GM12873 (cell line): ENCODE measurements at regions not wholly inside any gene's neighbourhood (a gene's known extent, or its start where the extent isn't known, plus 50 kb on each side); places are given as distances from the start of the nearest gene placed in this dataset.

Experiments used
- CTCF ChIP-seq: IDR thresholded peaks from 2 replicates; pipeline ENCODE4 v1.5.1; 2012; ENCODE audit warnings: low read depth, mild to moderate bottlenecking, moderate library complexity, low read length, control low read depth; ENCODE audit not compliant: insufficient read depth; ENCODE audit errors: missing control alignments

GRCh38 chr11:107249054-107249453, 208.6 kb downstream of the CWF19L2 start:
- no peak for TF ChIP-seq CTCF

DNA sequence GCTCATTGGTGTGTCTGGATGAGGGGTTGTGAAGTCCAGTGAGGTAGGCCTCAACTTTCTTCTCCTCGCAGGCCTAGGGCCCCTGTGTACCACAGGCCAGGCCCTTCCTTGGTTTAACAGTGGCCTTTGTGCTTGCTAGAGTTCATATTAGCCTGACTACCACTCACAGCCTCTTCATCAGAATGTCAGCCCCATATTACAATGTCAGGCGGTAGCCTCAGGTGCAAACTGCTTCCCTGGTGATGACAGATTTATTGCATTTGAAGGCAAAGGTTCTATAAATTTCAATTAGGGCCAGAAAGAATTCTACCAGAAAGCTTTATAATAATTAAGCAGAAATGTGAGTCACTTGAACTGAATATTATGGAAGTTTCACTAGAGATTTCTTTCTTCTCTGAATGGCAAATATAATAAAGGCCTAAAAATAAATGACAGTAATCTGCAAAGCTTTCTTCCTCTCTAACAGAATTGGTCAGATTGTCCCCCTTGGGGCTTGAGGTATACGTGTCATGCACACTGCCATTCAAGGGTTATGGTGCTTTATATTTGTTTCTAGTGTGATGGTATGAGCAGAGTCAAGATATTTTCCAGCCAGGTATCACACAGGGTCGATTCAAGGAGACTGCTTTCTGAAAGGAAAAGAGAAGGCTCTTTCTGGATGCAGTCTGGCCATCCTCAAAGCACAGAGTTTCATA, 210.3 kb downstream of the CWF19L2 start:
- no peak for TF ChIP-seq CTCF

DNA sequence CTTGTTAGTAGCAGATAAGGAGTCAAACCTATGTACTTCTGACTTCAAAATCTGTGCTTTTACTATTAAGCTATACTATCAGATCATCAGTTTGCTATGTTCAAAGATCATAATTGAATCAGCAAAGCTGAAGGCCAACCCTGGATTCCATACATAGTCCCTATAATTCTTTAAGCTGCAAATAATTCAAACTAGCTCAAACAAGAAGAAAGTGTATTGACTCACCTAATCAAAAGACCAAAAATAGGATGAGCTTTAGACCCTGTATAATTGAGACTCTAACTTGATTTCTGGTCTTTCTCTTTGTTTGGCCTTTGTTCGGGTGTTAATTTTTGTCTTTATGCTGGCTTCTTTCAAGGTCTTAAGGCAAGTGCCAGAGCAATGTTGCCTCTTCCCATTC, 213.7 kb downstream of the CWF19L2 start:
- TF ChIP-seq CTCF, result no peak

- no peak for TF ChIP-seq CTCF
Observed at GRCh38 chr11:107232451-107232850, 214.2 kb upstream of the GUCY1A2 start.

- TF ChIP-seq CTCF, result no peak
Observed at GRCh38 chr11:107224836-107225235, 206.6 kb upstream of the GUCY1A2 start.

- TF ChIP-seq CTCF, result no peak
Observed at GRCh38 chr11:107222916-107223460, 204.7 kb upstream of the GUCY1A2 start.

- TF ChIP-seq CTCF, result no peak
Observed at GRCh38 chr11:107222431-107222830, 204.2 kb upstream of the GUCY1A2 start.
